ENCODE measurements at regions not wholly inside any gene's neighbourhood (a gene's known extent, or its start where the extent isn't known, plus 50 kb on each side); places are given as distances from the start of the nearest gene placed in this dataset.

- DNase-seq = no peak
- 61 to 68% methylated on average over 4 of the region's 4 CpGs for WGBS, 2 donors
- no peaks in the 10 kb centered on the region for H3K4me1 ChIP-seq
- no peaks in the 10 kb centered on the region for H3K27me3 ChIP-seq
- ATAC-seq (ENCODE audit: low FRiP score in 2 of 2) = no peak
- H3K27ac ChIP-seq = no peak overlapping the region
- H3K9me3 ChIP-seq = no peaks in the 10 kb centered on the region
- no peaks in the 10 kb centered on the region for H3K36me3 ChIP-seq
- no peak overlapping the region for H3K4me3 ChIP-seq
- TF ChIP-seq POLR2AphosphoS5 (IDR thresholded peaks at IDR 0.05) (no peak), CTCF (IDR thresholded peaks at IDR 0.05) (no peak), POLR2A (IDR thresholded peaks at IDR 0.05) (no peak), EP300 (IDR thresholded peaks at IDR 0.05) (no peak)
These were observed 214.6 kb upstream of the IGFBP7 start for GRCh38 chr4:57324673-57325307.

GRCh38 chr4:57320849-57321248, 210.7 kb upstream of the IGFBP7 start:
- Histone ChIP-seq H3K4me1 (no peaks in the 10 kb centered on the region), H3K27me3 (no peaks in the 10 kb centered on the region), H3K27ac (no peak overlapping the region), H3K4me3 (no peak overlapping the region), H3K9me3 (no peaks in the 10 kb centered on the region), H3K36me3 (no peaks in the 10 kb centered on the region)
- TF ChIP-seq POLR2A (IDR thresholded peaks at IDR 0.05) (no peak), CTCF (IDR thresholded peaks at IDR 0.05) (no peak), POLR2AphosphoS5 (IDR thresholded peaks at IDR 0.05) (no peak), EP300 (IDR thresholded peaks at IDR 0.05) (no peak)
- WGBS, 2 donors = 50 to 52% methylated on average over 4 of the region's 4 CpGs
- ATAC-seq (ENCODE audit: low FRiP score in 2 of 2) = no peak
- no peak for DNase-seq

- ATAC-seq (ENCODE audit: low FRiP score in 2 of 2) (no peak), DNase-seq (no peak)
- Histone ChIP-seq H3K27ac (no peak overlapping the region), H3K27me3 (no peaks in the 10 kb centered on the region), H3K9me3 (no peaks in the 10 kb centered on the region), H3K4me3 (no peak overlapping the region), H3K36me3 (no peaks in the 10 kb centered on the region), H3K4me1 (no peaks in the 10 kb centered on the region)
- TF ChIP-seq POLR2A (IDR thresholded peaks at IDR 0.05) = no peak
- no peak for TF ChIP-seq EP300 (IDR thresholded peaks at IDR 0.05)
- TF ChIP-seq POLR2AphosphoS5 (IDR thresholded peaks at IDR 0.05) = no peak
- TF ChIP-seq CTCF (IDR thresholded peaks at IDR 0.05) = no peak
- WGBS, 2 donors = 62 to 67% methylated on average over 3 of the region's 3 CpGs
These were observed 210.0 kb upstream of the IGFBP7 start for GRCh38 chr4:57320217-57320616.

- TF ChIP-seq POLR2AphosphoS5 (IDR thresholded peaks at IDR 0.05) = no peak
- Histone ChIP-seq H3K36me3 (no peaks in the 10 kb centered on the region), H3K4me1 (no peaks in the 10 kb centered on the region), H3K4me3 (no peak overlapping the region), H3K9me3 (no peaks in the 10 kb centered on the region), H3K27me3 (no peaks in the 10 kb centered on the region), H3K27ac (no peak overlapping the region)
- 80 to 85% methylated on average over 2 of the region's 2 CpGs for WGBS, 2 donors
- no peak for ATAC-seq (ENCODE audit: low FRiP score in 2 of 2)
- no peak for DNase-seq
These were observed 208.5 kb upstream of the IGFBP7 start for GRCh38 chr4:57318703-57319102.

- Histone ChIP-seq H3K4me1 (no peaks in the 10 kb centered on the region), H3K27me3 (no peaks in the 10 kb centered on the region), H3K27ac (no peak overlapping the region), H3K4me3 (no peak overlapping the region), H3K9me3 (no peaks in the 10 kb centered on the region), H3K36me3 (no peaks in the 10 kb centered on the region)
- no peak for ATAC-seq (ENCODE audit: low FRiP score in 2 of 2)
- WGBS, 2 donors = 78 to 92% methylated on average over 5 of the region's 5 CpGs
- no peak for TF ChIP-seq POLR2AphosphoS5 (IDR thresholded peaks at IDR 0.05)
- no peak for TF ChIP-seq CTCF (IDR thresholded peaks at IDR 0.05)
- TF ChIP-seq POLR2A (IDR thresholded peaks at IDR 0.05) = no peak
- no peak for TF ChIP-seq EP300 (IDR thresholded peaks at IDR 0.05)
- no peak for DNase-seq
These were observed 204.5 kb upstream of the IGFBP7 start for GRCh38 chr4:57314636-57315035.
